Fibroblast of skin of scalp (primary cell): ENCODE measurements at regions not wholly inside any gene's neighbourhood (a gene's known extent, or its start where the extent isn't known, plus 50 kb on each side); places are given as distances from the start of the nearest gene placed in this dataset.

Source experiments
- DNase-seq: peaks from one replicate; pipeline ENCODE4 v3.0.0-alpha.2; 2013

DNA sequence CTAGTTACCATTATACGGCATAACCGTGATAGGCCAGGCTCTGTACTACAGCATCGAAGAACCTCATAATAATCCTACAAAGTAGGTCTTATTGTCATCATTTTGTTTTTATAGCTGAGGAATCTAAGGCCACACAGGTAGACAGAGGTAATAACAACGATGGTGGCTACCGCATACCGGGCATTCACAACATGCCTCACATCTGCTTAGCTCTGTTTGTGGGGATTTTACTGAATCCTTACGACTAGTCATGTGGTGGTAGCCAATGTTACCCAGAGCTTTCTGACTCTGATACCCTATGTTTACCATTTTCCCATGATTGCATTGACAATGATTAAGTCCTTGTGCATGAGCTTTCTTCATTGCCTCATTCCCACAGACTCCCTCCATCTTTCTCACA, 269.4 kb downstream of the TCF7L2 start:
- DNase-seq = no peak

DNA sequence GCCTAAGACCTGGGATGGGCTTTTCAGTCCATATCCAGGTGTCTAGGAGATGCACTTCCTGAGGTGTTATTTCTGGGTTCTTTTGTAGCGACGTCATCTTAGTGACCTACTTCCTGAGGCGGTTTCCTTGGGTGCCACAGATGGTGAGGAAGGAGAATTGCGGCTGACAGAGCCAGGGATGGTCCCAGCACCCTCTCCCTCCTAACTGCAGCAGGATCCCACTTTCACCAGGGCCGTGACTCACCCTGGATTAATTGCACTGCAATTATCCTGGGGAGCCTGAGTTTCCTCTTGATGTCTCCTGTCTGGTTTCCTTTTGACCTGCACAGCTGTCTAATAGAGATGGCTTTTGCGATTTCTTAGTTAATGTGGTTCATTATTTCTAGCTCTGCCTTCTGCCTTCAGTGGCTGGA, 271.7 kb downstream of the TCF7L2 start:
- peak; percentile 56 for DNase-seq

DNA sequence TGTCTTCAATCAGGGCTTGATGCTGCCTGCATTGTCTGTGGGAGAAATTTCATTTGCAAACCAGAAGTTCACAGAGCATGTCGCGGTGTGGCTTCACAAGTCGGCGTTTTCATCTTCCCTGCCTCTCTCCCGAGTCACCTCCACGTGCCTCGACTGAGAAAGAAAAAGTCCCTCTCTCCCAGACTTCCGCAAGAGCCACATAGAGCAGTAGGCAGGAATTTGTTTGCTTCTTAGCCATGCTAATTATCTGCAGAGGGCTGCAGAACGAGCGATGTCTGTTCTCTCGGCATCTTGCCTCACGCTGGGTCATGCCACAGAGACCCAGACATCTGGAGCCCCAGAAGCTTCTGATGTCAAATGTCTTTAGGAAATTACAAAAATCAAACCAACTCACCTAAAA, 272.2 kb downstream of the TCF7L2 start:
- peak; percentile 16 for DNase-seq

DNA sequence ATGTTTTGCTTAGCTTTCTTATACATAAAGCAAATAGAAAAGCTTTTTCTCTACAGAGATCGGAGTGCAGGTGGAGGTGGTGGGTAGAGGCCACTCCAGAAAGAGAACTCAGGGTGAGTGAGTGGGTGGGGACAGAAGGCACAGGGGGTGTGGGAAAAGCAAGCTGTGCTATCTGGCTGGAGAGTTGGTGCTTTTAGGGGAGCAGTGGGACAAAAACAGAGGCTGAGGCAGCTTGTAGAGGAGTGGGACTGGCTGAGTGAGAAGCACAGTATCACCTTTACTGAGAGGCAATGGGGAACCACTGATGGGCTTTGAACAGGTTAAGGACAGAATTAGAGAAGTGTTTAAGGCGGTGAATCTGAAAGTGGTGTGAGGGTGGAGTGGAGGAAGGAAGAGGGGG, 275.3 kb downstream of the TCF7L2 start:
- DNase-seq = no peak

DNA sequence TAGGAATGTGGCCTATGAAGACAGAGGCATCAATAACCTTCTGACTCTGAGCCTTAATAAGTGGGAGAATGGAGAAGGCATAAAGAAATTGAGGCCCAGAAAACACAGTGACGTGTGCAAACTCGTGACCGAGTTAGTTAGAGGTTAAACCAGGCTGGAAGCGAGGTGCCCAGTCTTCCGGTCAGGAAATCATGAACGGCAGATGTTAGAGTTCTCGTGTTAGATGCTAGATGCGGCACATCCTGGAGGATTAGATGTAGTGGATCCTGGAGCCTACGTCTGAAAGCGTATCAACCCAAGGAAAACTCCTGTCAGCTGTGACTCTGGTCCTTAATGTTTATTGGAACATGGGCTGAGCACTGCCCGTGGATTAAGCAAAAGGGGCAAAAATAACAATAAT, 275.9 kb downstream of the TCF7L2 start:
- no peak for DNase-seq

DNA sequence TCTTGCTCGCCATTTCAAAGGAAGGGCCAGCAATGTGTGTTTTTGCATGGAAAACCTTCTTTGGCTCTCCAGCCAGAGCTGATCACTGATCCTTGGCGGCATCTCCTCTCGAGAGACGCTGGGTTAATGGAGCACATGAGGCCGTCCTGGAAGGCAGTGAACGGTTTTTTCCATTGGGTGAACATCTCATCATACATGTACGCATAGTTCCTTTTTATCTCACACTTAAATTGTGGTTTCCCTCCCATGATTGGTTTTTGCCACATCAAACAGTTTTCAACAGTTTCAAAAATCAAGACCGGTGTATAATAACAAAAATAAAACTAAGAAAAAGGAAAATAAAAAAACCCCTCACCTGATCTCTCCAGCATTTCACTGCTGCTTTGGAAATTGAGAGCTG, 276.4 kb downstream of the TCF7L2 start:
- no peak for DNase-seq

DNA sequence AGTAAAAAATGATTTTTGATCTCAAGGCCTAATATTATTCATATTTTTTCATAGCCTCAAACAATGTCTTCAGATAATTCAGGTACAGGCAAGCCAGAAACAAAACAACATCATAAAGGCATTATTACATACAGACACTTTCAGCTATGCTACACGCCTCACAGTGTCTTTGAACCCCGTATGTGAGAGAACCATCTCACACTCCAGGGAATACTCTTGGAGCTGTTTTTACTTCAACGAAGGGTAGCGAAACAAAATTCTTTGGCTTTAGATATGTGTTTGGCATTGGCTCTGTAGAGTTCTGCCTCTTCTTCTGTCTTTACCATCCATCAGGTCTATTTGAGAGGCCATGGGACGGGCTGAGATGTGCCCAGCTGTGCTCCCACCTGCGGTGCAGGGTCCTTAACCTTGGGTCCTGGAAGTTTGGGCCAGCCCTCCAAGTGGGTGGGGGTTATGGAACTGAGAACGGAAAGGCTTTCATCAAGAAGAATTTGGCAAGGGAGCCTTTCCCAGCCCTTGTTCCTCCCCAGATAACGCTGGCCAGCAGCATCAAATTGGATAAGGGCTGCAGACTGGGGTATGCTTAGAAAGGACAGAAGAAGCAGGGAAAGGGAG, 276.9 kb downstream of the TCF7L2 start:
- DNase-seq = no peak

DNA sequence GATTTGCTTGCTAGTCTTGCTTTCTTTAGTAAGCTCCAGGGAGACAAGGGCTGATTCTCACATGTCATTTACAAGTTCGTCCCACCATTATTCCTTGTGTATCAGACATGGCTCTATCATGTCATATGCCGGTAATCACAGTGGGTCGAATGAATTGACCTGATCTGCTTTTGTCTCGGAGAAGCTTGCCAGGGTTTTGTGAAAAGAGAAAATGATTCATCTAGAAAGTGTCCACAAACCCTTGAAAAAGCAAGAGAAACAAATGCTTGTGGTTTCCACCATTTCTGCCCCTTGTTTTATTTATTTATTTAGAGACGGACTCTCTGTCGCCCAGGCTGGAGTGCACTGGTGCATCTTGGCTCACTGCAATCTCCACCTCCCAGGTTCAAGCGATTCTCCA, 278.5 kb downstream of the TCF7L2 start:
- peak; percentile 85 for DNase-seq

DNA sequence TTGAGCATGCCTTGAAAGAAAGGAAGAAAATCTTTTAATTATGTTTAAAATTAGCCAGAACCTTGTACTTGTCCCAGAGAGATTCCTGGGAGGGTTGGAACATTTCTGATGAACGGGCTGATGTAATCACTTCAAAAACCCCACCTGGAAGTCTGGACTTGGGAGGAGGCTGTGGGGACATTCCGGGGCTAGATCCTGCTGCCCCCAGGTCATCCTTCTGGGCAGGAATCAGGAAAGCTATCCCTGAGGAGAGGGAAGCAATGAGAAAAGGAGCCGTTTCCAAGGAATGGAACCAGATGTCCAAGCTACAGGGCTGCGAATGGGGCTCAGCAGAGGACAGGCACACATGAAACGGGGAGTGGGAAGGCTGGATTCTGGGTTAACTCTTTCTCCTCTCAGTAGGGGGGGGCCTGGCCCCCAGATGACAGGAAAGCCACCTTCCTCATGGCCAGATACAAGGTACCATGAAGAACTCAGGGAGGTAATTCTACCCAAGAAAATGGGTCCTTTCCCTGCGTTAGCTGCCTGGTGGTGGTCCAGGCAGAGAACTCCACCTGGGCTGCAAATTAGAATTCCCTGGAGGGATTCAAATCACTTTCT, 280.1 kb downstream of the TCF7L2 start:
- no peak for DNase-seq

DNA sequence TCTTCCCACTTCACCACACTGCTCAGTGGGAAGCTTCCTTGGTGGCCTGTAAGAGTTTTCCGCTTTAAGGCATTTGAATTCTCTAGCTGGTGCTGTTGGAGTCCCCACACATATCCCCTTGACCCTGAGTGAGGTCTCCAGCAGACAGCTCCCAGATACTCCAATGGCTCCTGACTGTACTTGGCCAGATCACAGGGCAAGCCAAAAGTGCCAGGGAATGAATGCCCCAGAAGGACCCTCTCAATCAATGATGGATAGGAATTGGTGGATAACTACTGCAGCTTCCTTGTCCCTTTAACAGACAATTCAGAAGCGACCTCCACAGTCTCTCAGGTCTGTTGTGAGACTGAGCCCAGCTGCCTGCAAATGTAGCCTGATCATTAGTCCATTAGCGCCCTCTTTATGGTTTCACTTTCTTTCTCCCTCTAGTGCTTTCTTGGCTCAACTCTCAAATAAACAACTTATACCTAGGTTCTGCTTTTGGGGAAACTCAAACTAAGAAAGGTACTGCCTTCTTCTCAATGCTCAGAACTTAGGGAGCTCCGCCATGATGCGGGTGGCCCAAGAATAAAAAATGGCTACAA, 283.0 kb downstream of the TCF7L2 start:
- DNase-seq = no peak

DNA sequence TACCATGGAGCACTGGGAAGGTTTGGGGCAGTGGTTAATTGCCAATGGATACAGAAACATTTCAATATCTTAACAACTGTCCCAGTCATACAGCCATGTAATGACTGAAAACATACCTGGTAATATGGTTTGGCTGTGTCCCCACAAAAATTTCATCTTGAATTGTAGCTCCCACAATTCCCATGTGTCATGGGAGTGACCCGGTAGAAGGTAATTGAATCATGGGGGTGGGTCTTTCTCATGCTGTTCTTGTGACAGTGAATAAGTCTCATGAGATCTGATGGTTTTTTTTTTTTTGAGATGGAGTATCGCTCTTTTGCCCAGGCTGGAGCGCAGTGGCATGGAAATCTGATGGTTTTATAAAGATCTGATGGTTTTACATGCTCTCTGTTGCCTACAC, 284.4 kb downstream of the TCF7L2 start:
- no peak for DNase-seq

DNA sequence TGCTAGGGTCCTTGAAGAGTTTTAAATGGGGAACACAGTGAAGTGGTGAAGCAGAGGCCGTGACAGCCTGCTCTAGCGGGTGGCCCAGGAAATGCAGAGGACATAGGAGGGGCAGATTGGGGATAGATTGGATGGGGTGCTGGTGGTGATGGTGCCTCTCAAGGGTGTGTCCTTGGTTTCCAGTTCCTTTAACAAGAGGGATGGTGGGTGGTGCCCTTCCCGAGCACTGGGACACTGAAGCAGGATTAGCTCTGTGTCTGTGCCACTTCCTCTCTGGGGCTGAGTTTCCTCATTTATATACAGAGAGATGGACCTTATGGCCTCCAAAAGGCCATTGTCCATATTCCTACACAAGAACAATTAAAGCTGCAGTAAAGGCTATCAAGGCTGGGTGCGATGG, 285.5 kb downstream of the TCF7L2 start:
- no peak for DNase-seq

DNA sequence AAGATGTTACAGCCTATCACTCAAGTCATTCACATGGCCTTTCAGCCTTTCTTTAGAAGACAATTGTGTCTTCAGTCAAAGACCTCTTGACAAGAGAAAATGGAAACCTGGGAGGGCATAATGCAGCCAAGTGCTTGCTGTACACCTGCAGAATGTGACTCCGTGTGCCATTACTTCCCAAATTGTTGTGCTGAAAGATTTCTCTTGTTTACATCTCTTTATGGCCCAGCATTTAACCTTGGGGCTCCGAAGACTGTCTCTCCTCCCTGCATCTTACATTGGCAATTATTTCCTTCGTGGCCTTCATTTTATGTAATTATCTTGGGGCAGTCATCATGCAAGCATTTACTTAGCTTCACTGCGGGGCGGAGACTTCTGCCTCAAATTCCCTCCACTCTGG, 287.0 kb downstream of the TCF7L2 start:
- DNase-seq = no peak

DNA sequence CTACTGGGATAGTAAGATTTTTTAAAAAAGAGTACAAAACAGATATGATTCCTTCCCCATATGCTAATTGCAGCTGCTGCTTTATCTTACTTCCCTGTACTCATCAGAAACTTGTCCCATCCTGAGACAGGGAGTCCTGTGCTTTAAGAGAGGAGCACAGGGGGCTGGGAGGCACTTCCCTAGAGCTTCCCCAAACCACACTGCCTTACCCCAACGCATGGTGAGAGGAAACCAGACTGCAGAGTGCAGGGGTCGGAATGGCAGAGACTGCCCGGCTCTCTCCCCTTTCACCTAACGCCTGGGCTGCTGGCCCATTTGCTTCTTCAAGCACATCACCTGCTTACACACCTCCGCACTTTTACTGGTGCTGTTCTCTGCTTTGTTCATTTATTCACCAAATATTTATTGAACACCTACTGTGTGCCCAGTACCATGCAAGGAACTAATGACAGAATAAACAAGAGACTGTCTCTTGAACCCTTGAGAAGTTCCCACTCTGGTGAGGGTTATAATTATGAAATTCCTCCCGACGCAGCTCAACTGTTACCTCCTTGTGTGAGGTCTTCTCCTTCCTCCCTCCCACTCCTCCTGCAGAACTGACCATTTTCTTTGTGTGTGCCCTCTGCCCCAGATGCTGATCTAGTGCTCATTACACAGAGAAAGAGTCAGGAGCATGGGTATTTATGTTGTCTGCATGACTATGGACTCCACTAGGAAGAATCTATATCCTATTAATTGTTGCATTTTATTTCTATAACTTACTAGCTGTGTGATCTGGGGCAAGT, 289.7 kb downstream of the TCF7L2 start:
- DNase-seq = no peak

DNA sequence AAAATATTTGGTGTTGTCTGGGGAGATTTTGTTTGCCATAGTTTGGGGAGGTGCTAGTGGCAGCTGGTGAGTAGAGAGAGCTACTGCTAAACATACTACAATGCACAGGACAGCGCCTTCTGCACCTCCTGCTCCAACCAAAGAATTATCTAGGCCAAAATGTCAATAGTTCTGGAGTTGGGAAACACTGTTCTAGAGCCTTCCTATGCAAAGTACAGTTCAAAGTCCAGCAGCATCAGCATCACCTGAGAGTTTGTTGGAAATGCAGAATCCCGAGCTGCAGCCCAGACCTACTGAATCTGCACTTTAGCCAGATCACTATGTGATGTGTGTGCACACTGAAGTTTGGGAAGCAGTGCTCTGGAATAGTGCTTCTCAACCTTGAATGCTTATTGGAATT, 290.7 kb downstream of the TCF7L2 start:
- DNase-seq = no peak

DNA sequence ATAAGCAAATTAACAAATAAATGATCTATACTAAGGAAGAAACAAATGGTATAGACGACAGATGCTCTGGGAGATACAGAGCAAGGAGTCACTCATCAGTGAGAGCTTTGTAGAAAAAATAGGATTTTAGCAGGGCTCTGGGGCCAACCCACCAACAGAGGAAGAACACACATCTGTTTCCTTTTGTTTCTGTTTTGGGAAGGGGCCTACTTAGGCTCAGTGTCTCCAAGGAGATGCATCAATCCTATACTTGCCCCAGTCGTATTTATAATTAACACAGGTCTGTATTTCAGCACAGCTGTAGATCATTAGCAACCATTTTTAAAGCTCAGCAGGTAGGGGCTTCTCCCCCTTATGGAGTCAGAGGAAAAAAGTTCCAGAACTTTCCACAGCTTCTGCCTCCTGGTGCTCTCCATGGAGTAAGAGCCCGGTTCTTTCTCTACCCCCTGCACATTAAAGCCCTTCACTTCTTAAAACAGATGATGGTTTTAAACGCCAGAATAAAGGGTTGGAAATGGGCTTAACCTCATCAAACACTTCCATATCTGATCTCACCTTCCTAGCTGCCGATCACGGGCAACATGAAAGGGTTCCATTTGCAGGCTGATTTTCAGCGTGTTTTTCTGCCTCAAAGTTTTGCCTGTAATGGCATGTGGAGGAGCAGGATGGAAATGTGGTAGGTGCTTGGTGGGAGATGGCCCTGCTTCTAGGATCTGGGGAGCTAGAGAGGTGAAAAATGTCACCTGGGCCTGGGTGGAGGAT, 291.7 kb downstream of the TCF7L2 start:
- no peak for DNase-seq

DNA sequence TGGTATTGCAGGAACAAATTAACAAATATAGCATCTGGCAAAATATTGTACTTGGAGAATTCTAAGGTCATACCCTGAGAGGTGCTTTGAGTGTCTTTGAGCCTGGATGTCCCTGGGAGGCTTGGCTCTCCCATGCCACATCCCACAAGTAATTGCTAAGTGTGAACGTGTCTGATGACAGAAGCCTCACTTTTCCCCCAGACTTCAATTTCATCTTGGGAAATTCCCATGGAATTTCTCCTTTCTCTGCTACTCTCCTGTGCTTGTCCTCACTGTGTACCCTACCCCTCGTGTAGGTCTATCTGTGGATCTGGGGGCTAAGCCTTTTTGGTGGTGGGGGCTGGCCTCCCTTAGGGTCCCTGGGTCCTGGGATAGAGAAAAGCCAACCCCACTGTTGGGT, 293.3 kb downstream of the TCF7L2 start:
- no peak for DNase-seq

DNA sequence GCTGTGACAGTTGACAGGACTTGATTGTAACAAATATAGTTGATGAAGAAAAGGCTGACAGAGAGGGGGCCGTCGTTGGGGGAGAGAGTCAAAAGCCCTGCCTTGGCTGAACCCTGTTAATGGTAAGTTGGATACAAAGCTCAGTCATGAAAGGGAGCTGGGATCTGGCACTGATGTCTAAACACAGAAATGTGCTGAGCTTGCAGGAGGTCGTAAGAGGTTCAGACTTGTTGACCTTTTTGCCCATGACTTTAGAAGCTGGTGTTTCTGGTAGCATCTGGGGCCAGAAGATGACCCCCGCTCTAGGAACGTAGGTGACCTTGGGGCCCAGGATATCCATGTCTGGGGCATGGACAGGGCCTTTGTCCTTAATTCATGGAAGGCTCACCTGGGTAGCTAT, 294.7 kb downstream of the TCF7L2 start:
- DNase-seq = no peak

DNA sequence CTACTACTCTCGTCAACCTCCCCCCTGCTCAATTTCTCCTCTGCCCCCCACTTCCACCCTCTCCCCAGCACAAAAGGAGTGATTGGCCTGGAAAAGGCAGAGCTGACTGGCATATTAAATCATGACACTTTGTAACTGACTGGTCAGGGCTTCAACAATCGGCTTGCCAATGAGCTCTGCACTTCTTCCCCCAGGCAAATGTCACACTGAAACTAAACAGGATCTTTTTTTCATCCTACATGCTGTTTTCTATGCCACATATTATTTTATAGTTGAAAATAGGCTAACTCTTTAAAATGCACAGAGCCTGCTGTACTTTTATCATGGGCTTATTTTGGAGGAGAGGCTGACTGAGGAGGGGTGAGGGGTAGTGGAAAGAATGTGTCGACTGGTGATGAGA, 295.2 kb downstream of the TCF7L2 start:
- DNase-seq = no peak

DNA sequence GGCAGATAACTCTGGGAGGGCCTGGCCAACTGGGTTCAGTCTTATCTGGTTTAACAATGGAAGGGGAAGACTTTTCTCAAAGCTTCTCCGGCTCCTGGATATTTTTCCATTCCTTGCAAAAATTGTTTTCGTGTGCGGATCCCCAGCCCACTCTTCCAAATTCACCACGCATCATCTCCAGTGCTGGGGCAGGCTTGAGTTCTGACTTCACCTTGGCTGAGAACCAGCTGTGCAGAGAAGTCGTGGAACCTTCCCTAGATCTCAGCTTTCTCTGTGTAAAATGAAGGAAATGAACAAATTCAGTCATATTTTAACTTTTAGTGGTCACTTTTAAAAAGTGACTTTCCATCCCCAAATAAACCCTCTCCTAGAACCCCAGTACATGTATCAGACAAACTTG, 297.0 kb downstream of the TCF7L2 start:
- no peak for DNase-seq

DNA sequence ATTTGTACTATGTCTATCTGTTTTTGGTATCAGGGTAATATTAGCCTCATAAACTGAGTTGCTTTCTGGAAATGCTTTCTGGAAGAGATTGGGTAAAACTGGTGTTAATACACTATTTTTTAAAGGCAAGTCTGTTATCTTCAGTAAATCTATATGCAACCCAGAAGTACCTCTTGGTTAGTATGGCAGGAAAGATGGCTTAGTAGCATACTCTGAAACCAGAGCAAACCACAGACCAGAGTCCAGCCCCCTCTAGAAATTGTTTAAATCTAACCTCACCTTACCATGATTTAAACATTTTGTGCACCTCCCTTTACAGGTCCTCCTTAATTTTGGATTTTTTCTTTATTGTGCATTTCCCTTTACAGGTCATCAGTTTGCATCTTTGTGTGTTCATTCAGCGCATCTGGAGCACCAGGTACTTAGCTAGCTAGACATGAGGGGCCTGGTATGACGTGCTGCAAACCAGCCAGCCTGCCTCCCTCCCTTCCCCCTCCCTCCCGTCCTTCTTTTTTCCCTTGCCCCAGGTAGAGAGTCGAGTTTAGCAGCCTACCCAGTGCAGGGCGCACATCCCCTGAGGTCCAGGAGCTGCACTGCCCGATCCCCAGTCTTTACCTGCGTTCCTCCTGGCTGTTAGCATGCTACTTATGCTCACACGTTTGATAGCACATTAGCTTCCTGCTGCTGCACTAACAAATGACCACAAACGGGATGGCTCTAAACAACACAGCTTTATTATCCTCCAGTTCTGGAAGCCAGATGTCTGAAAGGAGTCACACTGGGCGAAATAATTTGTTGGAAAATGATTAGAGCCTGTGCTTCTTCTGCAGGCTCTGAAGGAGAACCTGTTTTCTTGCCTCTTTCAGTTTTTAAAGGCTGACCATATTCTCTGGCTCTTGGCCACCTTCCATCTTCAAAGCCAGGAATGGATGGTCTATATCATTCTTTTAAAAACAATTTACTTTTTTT, 299.9 kb upstream of the HABP2 start:
- no peak for DNase-seq
